Hematopoietic multipotent progenitor cell treated with erythropoietin and hydrocortisone succinate and interleukin-3 and kit ligand, for 8 days (in vitro differentiated cells): ENCODE measurements at regions not wholly inside any gene's neighbourhood (a gene's known extent, or its start where the extent isn't known, plus 50 kb on each side); places are given as distances from the start of the nearest gene placed in this dataset.
"Not testable (repeated sequence)": the region's sequence is repeated elsewhere in the genome, so short reads cannot be mapped to it uniquely, and the experiment has no call there.

Experiments
- DNase-seq: peaks from one replicate; pipeline ENCODE4 v3.0.0-alpha.2; 2015

- peak; percentile 17 for DNase-seq
Measured at GRCh38 chr2:226115102-226115831, 684.4 kb downstream of the IRS1 start.

- no peak for DNase-seq
Measured at GRCh38 chr2:226114436-226114835, 685.2 kb downstream of the IRS1 start.

- DNase-seq, result peak; percentile 8
Measured at GRCh38 chr2:226098861-226099745, 699.6 kb downstream of the NYAP2 start.

- no peak for DNase-seq
Measured at GRCh38 chr2:226095058-226095457, 695.5 kb downstream of the NYAP2 start.

- DNase-seq, result no peak
Measured at GRCh38 chr2:226093364-226093763, 693.9 kb downstream of the NYAP2 start.

GRCh38 chr2:226088366-226088674 is 688.8 kb downstream of the NYAP2 start:
- DNase-seq, result no peak

GRCh38 chr2:226087505-226088365 is 688.2 kb downstream of the NYAP2 start:
- no peak for DNase-seq

- no peak for DNase-seq
Measured at GRCh38 chr2:226087051-226087450, 687.5 kb downstream of the NYAP2 start.

- DNase-seq, result peak; percentile 1
Measured at GRCh38 chr2:226086190-226086589, 686.7 kb downstream of the NYAP2 start.

- DNase-seq, result not testable (repeated sequence)
Measured at GRCh38 chr2:226085425-226085824, 685.9 kb downstream of the NYAP2 start.

- no peak for DNase-seq
Measured at GRCh38 chr2:226080334-226080733, 680.8 kb downstream of the NYAP2 start.

- DNase-seq, result no peak
Measured at GRCh38 chr2:226079671-226080181, 680.2 kb downstream of the NYAP2 start.

- no peak for DNase-seq
Measured at GRCh38 chr2:226079196-226079595, 679.7 kb downstream of the NYAP2 start.

- DNase-seq, result no peak
Measured at GRCh38 chr2:226078666-226079065, 679.2 kb downstream of the NYAP2 start.

GRCh38 chr2:226077841-226078240 is 678.3 kb downstream of the NYAP2 start:
- no peak for DNase-seq

- no peak for DNase-seq
Measured at GRCh38 chr2:226077031-226077430, 677.5 kb downstream of the NYAP2 start.

GRCh38 chr2:226076529-226076928 is 677.0 kb downstream of the NYAP2 start:
- DNase-seq, result no peak

- DNase-seq, result no peak
Measured at GRCh38 chr2:226074391-226074790, 674.9 kb downstream of the NYAP2 start.

GRCh38 chr2:226073496-226074160 is 674.1 kb downstream of the NYAP2 start:
- no peak for DNase-seq

- no peak for DNase-seq
Measured at GRCh38 chr2:226066873-226067272, 667.4 kb downstream of the NYAP2 start.

GRCh38 chr2:226066391-226066790 is 666.9 kb downstream of the NYAP2 start:
- no peak for DNase-seq

- DNase-seq, result no peak
Measured at GRCh38 chr2:226064932-226065570, 665.5 kb downstream of the NYAP2 start.
